Esophagus squamous epithelium (tissue), 5 donors: ENCODE measurements at regions not wholly inside any gene's neighbourhood (a gene's known extent, or its start where the extent isn't known, plus 50 kb on each side); places are given as distances from the start of the nearest gene placed in this dataset.
"Not testable (repeated sequence)": the region's sequence is repeated elsewhere in the genome, so short reads cannot be mapped to it uniquely, and the experiment has no call there.

ENCODE experiments used
- DNase-seq: peaks from one replicate; lab custom pipeline; 2025; lab: John Stamatoyannopoulos, UW
- H3K27ac ChIP-seq, 4 donors: fragments of 200-600 bp; sonication (generic); one replicate each; pipeline ENCODE4 v1.5.1; 2016 to 2019; ENCODE audit warnings: mild to moderate bottlenecking in 1 of 4
- H3K27me3 ChIP-seq, 4 donors: fragments of 200-600 bp; sonication (generic); 1 replicate in 3 of 4; 2 replicates in 1 of 4; pipeline versions ENCODE4 v1.5.1 to v1.6.0; 2017 to 2021; ENCODE audit warnings: antibody characterized with exemption in 1 of 4
- H3K36me3 ChIP-seq, 3 donors: fragments of 200-600 bp; sonication (generic); one replicate each; pipeline ENCODE4 v1.5.1; 2016 to 2019
- H3K4me1 ChIP-seq, 3 donors: fragments of 200-600 bp; sonication (generic); one replicate each; pipeline ENCODE4 v1.5.1; 2017 to 2019
- H3K4me3 ChIP-seq, 4 donors: fragments of 200-600 bp; sonication (generic); 1 replicate in 3 of 4; 2 replicates in 1 of 4; pipeline ENCODE4 v1.5.1; 2016 to 2019; ENCODE audit warnings: mild to moderate bottlenecking in 2 of 4, moderate library complexity in 1 of 4
- H3K9me3 ChIP-seq, 3 donors: fragments of 200-600 bp; sonication (generic); one replicate each; pipeline ENCODE4 v1.5.1; 2016 to 2019
- WGBS, 2 donors: methylation state at CpG; one replicate each; pipeline ENCODE4 v1.1.5; 2018; 5-methylcytosine and 5-hydroxymethylcytosine counted together
- intact Hi-C: fragments of 100-400 bp; cut with DNase I; formaldehyde crosslinking; loops from one replicate; pipeline ENCODE4 v1.15.0; 2022
- donor health status: DM: yes; HTN: yes; CAD: no.

GRCh38 chr9:41738681-41739080, 390.5 kb downstream of the CNTNAP3B start:
- H3K27me3 ChIP-seq, intact Hi-C loops, DNase-seq, H3K27ac ChIP-seq, H3K4me3 ChIP-seq, H3K9me3 ChIP-seq, H3K4me1 ChIP-seq, H3K36me3 ChIP-seq: not testable (repeated sequence)
- WGBS, 2 donors: 93% methylated on average over 5 of the region's 5 CpGs; no CpG with 5 or more reads in 1 of the 2 donors

- H3K9me3 ChIP-seq, H3K36me3 ChIP-seq, intact Hi-C loops, H3K4me1 ChIP-seq, H3K27ac ChIP-seq, H3K4me3 ChIP-seq, DNase-seq, H3K27me3 ChIP-seq: not testable (repeated sequence)
- WGBS, 2 donors: 95% methylated on average over 4 of the region's 13 CpGs; no CpG with 5 or more reads in 1 of the 2 donors
These were observed 430.0 kb downstream of the CNTNAP3B start for GRCh38 chr9:41699190-41699589.

- WGBS, 2 donors: 52 to 62% methylated on average over 2 to 3 of the region's 4 CpGs
- H3K4me1 ChIP-seq, intact Hi-C loops, H3K36me3 ChIP-seq, DNase-seq, H3K9me3 ChIP-seq, H3K27me3 ChIP-seq, H3K4me3 ChIP-seq: not testable (repeated sequence)
- peak overlapping the region in 1 of 4 donors; percentile 13 for H3K27ac ChIP-seq
These were observed 432.1 kb downstream of the CNTNAP3B start for GRCh38 chr9:41697080-41697479.

- H3K4me1 ChIP-seq, H3K27ac ChIP-seq, H3K4me3 ChIP-seq, intact Hi-C loops, DNase-seq, H3K36me3 ChIP-seq, H3K9me3 ChIP-seq, H3K27me3 ChIP-seq: not testable (repeated sequence)
- WGBS, 2 donors: 50% methylated on average over 1 of the region's 23 CpGs; no CpG with 5 or more reads in 1 of the 2 donors
These were observed 449.9 kb downstream of the CNTNAP3B start for GRCh38 chr9:41679312-41679711.

- H3K4me3 ChIP-seq: peak overlapping the region in 1 of 4 donors; percentile 21
- no CpG with 5 or more reads among the region's 29 CpGs for WGBS, 2 donors
- H3K4me1 ChIP-seq, H3K27me3 ChIP-seq, intact Hi-C loops, H3K27ac ChIP-seq, H3K36me3 ChIP-seq, H3K9me3 ChIP-seq, DNase-seq: not testable (repeated sequence)
These were observed 465.7 kb downstream of the CNTNAP3B start for GRCh38 chr9:41663497-41664036.

- DNase-seq, H3K4me3 ChIP-seq, H3K27me3 ChIP-seq, H3K9me3 ChIP-seq, H3K4me1 ChIP-seq, H3K36me3 ChIP-seq, intact Hi-C loops, H3K27ac ChIP-seq: not testable (repeated sequence)
- WGBS, 2 donors: 70 to 82% methylated on average over 4 to 5 of the region's 10 CpGs
These were observed 469.6 kb upstream of the ZNG1F start for GRCh38 chr9:41658706-41659105.

- not testable (repeated sequence) for DNase-seq, H3K4me3 ChIP-seq
- 63% methylated on average over 2 of the region's 2 CpGs; no CpG with 5 or more reads in 1 of the 2 donors for WGBS, 2 donors
These were observed 469.0 kb upstream of the ZNG1F start for GRCh38 chr9:41658116-41658515.

GRCh38 chr9:41657141-41657540, 468.0 kb upstream of the ZNG1F start:
- WGBS, 2 donors: 90% methylated on average over 2 of the region's 2 CpGs
- intact Hi-C loops, H3K36me3 ChIP-seq, H3K9me3 ChIP-seq, H3K4me3 ChIP-seq, H3K27ac ChIP-seq, DNase-seq, H3K4me1 ChIP-seq, H3K27me3 ChIP-seq: not testable (repeated sequence)

More at GRCh38 chr9:41658116-41658515, 469.0 kb upstream of the ZNG1F start:
- H3K27ac ChIP-seq, H3K27me3 ChIP-seq, H3K36me3 ChIP-seq, H3K4me1 ChIP-seq, intact Hi-C loops, H3K9me3 ChIP-seq: not testable (repeated sequence)

- 0 to 40% methylated on average over 1 to 17 of the region's 35 CpGs for WGBS, 2 donors
- H3K36me3 ChIP-seq, H3K9me3 ChIP-seq, intact Hi-C loops, DNase-seq, H3K4me1 ChIP-seq, H3K27me3 ChIP-seq: not testable (repeated sequence)
- peak overlapping the region in 2 of 4 donors; percentile 58 to 75 for H3K27ac ChIP-seq
- H3K4me3 ChIP-seq: peak overlapping the region in 2 of 4 donors; percentile 32 to 53
These were observed 466.0 kb upstream of the ZNG1F start for GRCh38 chr9:41655071-41655554.

GRCh38 chr9:41654349-41654748, 465.2 kb upstream of the ZNG1F start:
- H3K4me1 ChIP-seq, intact Hi-C loops, H3K36me3 ChIP-seq, DNase-seq, H3K9me3 ChIP-seq, H3K27me3 ChIP-seq: not testable (repeated sequence)
- Histone ChIP-seq H3K27ac (peak overlapping the region in 3 of 4 donors; percentile 39 to 75 (median 58)), H3K4me3 (peak overlapping the region in 2 of 4 donors; percentile 31 to 43)
- 17 to 40% methylated on average over 4 to 6 of the region's 16 CpGs for WGBS, 2 donors

- intact Hi-C loops, H3K27me3 ChIP-seq, H3K4me1 ChIP-seq, H3K36me3 ChIP-seq, H3K9me3 ChIP-seq, DNase-seq: not testable (repeated sequence)
- WGBS, 2 donors: 41 to 42% methylated on average over 3 to 11 of the region's 21 CpGs
- peak overlapping the region in 2 of 4 donors; percentile 31 to 43 for H3K4me3 ChIP-seq
- peak overlapping the region in 3 of 4 donors; percentile 39 to 75 (median 58) for H3K27ac ChIP-seq
These were observed 464.6 kb upstream of the ZNG1F start for GRCh38 chr9:41653560-41654340.

- DNase-seq, H3K36me3 ChIP-seq, H3K4me3 ChIP-seq, H3K9me3 ChIP-seq, H3K4me1 ChIP-seq, intact Hi-C loops, H3K27me3 ChIP-seq: not testable (repeated sequence)
- H3K27ac ChIP-seq: peak overlapping the region in 1 of 4 donors; percentile 75
- WGBS, 2 donors: 86 to 88% methylated on average over 7 to 12 of the region's 17 CpGs
These were observed 463.7 kb upstream of the ZNG1F start for GRCh38 chr9:41652800-41653199.
